Osteocyte (in vitro differentiated cells): ENCODE measurements at regions not wholly inside any gene's neighbourhood (a gene's known extent, or its start where the extent isn't known, plus 50 kb on each side); places are given as distances from the start of the nearest gene placed in this dataset.

ENCODE experiments used
- DNase-seq: peaks from one replicate; pipeline ENCODE4 v3.0.0; 2021; ENCODE audit warnings: mixed read lengths; ENCODE audit not compliant: unreplicated experiment; ENCODE audit errors: extremely low spot score
- H3K27ac Mint-ChIP-seq: one replicate; pipeline ENCODE4 v1.8.0; 2021; ENCODE audit warnings: mild to moderate bottlenecking, mixed read lengths; ENCODE audit not compliant: unreplicated experiment
- H3K27me3 Mint-ChIP-seq: one replicate; pipeline ENCODE4 v1.8.0; 2021; ENCODE audit warnings: mixed read lengths; ENCODE audit not compliant: unreplicated experiment
- H3K36me3 Mint-ChIP-seq: one replicate; pipeline ENCODE4 v1.8.0; 2021; ENCODE audit warnings: mixed read lengths; ENCODE audit not compliant: unreplicated experiment
- H3K4me1 Mint-ChIP-seq: one replicate; pipeline ENCODE4 v1.8.0; 2021; ENCODE audit warnings: mixed read lengths; ENCODE audit not compliant: unreplicated experiment
- H3K4me3 Mint-ChIP-seq: one replicate; pipeline ENCODE4 v1.8.0; 2021; ENCODE audit warnings: mild to moderate bottlenecking, moderate library complexity, mixed read lengths; ENCODE audit not compliant: unreplicated experiment
- H3K9me3 Mint-ChIP-seq: one replicate; pipeline ENCODE4 v1.8.0; 2021; ENCODE audit warnings: mixed read lengths; ENCODE audit not compliant: unreplicated experiment
- CTCF ChIP-seq: fragments of 200-600 bp; sonication (generic); IDR thresholded peaks from 2 replicates; pipeline ENCODE4 v1.5.0; 2021; ENCODE audit warnings: antibody characterized with exemption, mild to moderate bottlenecking, moderate library complexity

- no peaks in the 10 kb centered on the region for H3K4me1 Mint-ChIP-seq
Measured at GRCh38 chr13:70896136-70896535, 787.9 kb upstream of the KLHL1 start.

DNA sequence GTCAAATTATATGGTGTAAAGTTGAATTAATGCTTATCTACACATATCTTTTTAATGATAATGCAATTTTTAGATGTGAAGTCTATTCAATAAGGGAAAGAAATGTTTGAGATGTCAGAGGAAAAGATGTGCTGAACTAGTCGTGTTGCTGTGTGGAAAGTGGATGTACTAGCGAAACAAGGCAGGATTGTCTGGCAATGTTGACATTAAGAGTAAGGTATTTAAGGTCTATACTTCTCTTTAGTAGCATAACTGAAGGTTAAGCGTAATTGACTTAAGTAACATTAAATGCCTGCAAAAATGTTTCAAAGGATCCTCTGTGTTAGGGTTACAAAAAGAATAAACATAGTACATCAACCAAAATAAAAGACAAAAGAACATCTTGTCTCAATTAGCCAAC is 787.3 kb upstream of the KLHL1 start:
- no peak overlapping the region for H3K4me3 Mint-ChIP-seq
- no peak overlapping the region for H3K27ac Mint-ChIP-seq
- H3K9me3 Mint-ChIP-seq: no peaks in the 10 kb centered on the region
- H3K27me3 Mint-ChIP-seq: no peaks in the 10 kb centered on the region
- peaks cover 3% of the 10 kb centered on the region for H3K4me1 Mint-ChIP-seq
- no peaks in the 10 kb centered on the region for H3K36me3 Mint-ChIP-seq
- DNase-seq: no peak
- TF ChIP-seq CTCF: no peak

More at GRCh38 chr13:70896136-70896535, 787.9 kb upstream of the KLHL1 start:
- no peak for DNase-seq
- Mint-ChIP-seq H3K27ac (no peak overlapping the region), H3K9me3 (no peaks in the 10 kb centered on the region), H3K27me3 (no peaks in the 10 kb centered on the region), H3K36me3 (no peaks in the 10 kb centered on the region), H3K4me3 (no peak overlapping the region)
- TF ChIP-seq CTCF: no peak

DNA sequence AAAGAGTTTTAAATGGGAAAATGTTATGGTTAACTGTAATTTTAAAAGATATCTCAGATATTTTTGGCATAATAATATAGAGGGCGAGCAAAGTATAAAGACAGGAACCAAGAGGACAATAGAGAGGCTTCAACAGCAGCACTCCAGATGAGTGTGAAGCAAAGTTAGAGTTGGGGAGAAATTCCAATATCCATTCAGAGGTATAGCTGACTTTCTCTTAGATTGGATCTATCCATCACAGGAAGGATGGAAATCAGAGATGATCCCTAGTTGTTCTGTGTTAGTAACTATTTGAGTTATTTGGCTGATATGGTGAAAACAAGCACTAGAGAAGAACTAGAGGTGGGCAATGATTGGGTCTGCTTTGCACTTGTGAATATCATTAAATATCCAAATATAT is 786.0 kb upstream of the KLHL1 start:
- no peaks in the 10 kb centered on the region for H3K36me3 Mint-ChIP-seq
- peaks cover 3% of the 10 kb centered on the region for H3K4me1 Mint-ChIP-seq
- peaks cover under 1% of the 10 kb centered on the region for H3K9me3 Mint-ChIP-seq
- TF ChIP-seq CTCF: no peak
- H3K27me3 Mint-ChIP-seq: no peaks in the 10 kb centered on the region
- no peak for DNase-seq
- no peak overlapping the region for H3K4me3 Mint-ChIP-seq
- no peak overlapping the region for H3K27ac Mint-ChIP-seq

DNA sequence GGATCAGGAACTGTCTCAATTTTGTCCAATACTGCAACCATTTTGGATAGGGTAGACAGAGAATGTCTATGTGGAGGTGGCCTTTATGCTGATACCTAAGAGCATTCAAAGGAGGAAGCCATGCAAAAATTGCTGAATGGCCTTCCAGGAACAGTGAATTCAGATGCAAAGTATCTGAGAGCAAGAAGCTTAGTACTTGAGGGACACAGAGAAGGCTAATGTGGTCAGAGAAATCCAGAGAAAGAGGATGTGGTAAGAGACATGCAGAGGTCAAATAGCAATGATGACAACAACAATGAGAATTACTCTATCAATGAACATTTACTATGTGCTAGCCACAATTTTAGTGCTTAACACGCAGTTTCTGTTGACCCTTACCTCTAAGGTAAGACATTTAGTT is 785.6 kb upstream of the KLHL1 start:
- no peak overlapping the region for H3K27ac Mint-ChIP-seq

DNA sequence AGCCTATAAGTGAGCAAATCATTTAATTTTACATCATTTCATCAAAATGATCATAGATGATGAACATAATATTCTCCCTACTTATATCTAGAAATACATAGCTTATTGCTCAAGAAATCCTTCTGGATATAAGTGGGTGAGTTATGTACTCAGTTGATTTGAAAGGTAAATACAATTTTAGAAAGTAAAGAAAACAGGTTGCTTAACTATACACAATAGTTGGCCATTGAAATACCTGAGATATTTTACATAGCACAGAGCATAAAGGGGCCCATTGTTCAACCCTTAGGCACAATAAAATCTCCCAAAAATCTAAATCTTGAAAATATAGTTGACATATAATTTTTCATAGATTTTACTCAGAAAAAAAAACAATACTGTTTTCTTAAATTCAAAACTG is 782.0 kb upstream of the KLHL1 start:
- no peak for DNase-seq
- peaks cover 10% of the 10 kb centered on the region for H3K9me3 Mint-ChIP-seq
- H3K4me3 Mint-ChIP-seq: no peak overlapping the region
- no peaks in the 10 kb centered on the region for H3K27me3 Mint-ChIP-seq
- H3K36me3 Mint-ChIP-seq: no peaks in the 10 kb centered on the region
- no peak overlapping the region for H3K27ac Mint-ChIP-seq
- no peak for TF ChIP-seq CTCF
- H3K4me1 Mint-ChIP-seq: peaks cover 3% of the 10 kb centered on the region

More for the DNA sequence above, 785.6 kb upstream of the KLHL1 start:
- Mint-ChIP-seq H3K27me3 (no peaks in the 10 kb centered on the region), H3K9me3 (peaks cover 5% of the 10 kb centered on the region), H3K4me3 (no peak overlapping the region), H3K4me1 (peaks cover 3% of the 10 kb centered on the region), H3K36me3 (no peaks in the 10 kb centered on the region)
- no peak for TF ChIP-seq CTCF
- no peak for DNase-seq
